GM18858 (cell line): ENCODE measurements at regions not wholly inside any gene's neighbourhood (a gene's known extent, or its start where the extent isn't known, plus 50 kb on each side); places are given as distances from the start of the nearest gene placed in this dataset.

ENCODE experiments used
- ATAC-seq: cut with Tn5 transposase; IDR thresholded peaks from one replicate; pipeline ENCODE4 v1.9.1; 2021; ENCODE audit not compliant: unreplicated experiment

GRCh38 chr12:114743289-114743688, 59.3 kb upstream of the TBX3 start:
- ATAC-seq = no peak

- ATAC-seq = no peak
Measured at GRCh38 chr12:114742363-114742762, 58.4 kb upstream of the TBX3 start.

DNA sequence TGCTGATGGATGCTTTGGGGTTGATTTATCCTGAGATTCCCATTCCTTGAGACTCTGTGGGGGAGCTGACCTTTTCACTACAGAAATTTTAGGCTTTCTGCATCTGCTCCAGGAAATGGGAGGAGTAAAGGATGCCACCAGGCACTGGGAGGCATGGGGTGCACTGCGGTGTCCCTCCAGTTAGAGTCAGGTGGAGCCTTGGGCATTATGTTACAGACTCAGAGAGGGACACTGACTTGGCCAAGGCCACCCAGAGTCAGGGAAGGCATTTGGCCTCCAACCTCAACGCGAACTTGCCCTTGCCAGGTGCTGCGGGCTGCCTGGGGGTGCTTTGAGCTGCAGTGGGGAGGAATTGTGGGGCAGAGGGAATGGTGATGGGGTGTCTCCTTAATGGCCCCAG, 58.0 kb upstream of the TBX3 start:
- ATAC-seq = no peak

- ATAC-seq = no peak
Measured at GRCh38 chr12:114740448-114740847, 56.5 kb upstream of the TBX3 start.

DNA sequence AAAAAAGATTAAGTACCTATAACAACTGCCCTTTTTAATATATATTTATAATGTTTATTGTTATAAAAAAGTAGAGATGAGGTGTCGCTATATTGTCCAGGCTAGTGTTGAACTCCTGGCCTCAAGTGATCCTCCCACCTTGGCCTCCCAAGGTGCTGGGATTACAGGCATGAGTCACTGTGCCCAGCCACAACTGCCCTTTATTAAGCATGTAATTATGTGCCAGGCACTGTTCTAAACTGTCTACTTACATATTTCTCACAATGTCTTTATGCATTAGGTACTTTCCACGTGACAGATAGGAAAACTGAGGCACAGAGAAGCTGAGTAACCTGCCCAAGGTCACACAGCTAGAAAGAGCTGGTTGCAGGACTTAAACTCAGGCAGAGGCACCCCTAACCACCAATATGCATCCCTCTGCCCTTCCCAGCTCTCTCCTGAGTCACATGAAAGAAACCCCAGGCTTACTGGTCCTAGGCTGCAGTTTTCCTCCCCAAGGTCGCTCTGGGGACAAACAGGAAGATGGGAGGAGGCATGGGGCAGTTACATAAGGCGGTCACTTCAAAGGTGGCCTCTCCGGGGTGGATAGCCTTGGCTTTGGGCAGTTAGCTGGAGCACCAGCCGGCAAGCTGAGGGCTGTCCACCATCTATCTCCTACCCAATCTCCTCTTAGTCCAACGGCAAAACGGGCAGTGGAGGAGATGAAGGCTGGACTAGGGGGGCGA, 54.6 kb upstream of the TBX3 start:
- no peak for ATAC-seq

GRCh38 chr12:114735680-114736374, 51.9 kb upstream of the TBX3 start:
- ATAC-seq = no peak

DNA sequence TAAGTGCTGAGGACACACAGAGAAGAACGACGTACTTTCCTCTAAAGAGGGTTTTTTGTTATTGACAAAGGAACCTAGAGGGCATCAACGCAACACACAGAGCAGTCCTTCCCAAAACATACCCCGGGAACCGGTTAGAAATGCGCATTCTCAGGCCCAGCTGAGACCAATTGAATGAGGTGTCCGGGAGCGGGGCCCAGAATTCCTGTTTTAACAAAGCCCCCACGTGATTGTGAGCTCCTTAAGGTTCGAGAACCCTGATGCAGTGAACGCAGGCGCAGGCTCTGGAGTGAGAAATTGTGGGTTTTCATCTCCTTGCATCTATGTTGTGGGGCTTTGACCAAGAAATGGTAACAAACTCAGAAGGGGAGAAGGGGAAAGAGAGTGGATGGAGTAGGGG, 51.0 kb upstream of the TBX3 start:
- ATAC-seq = no peak

GRCh38 chr12:114733919-114734318, 49.9 kb upstream of the TBX3 start:
- ATAC-seq = no peak
